Esophagus squamous epithelium (tissue), 4 donors: ENCODE measurements at regions not wholly inside any gene's neighbourhood (a gene's known extent, or its start where the extent isn't known, plus 50 kb on each side); places are given as distances from the start of the nearest gene placed in this dataset.

Experiments used
- POLR2A ChIP-seq, 4 donors: fragments of 450-650 bp; IDR thresholded peaks; one replicate each; pipeline ENCODE4 v1.6.1; 2017; ENCODE audit warnings: antibody characterized with exemption in 4 of 4, mild to moderate bottlenecking in 4 of 4, moderate library complexity in 3 of 4
- TF ChIP-seq, protein P1 (sequence below), 6 experiments: fragments of 450-650 bp in 4 of 6; fragments of 200-600 bp in 2 of 6; sonication (generic) in 2 of 6; IDR thresholded peaks; one replicate each; pipeline ENCODE4 v1.5.1; 2016 to 2019; ENCODE audit warnings: antibody characterized with exemption in 6 of 6, mild to moderate bottlenecking in 4 of 6, moderate library complexity in 4 of 6

DNA sequence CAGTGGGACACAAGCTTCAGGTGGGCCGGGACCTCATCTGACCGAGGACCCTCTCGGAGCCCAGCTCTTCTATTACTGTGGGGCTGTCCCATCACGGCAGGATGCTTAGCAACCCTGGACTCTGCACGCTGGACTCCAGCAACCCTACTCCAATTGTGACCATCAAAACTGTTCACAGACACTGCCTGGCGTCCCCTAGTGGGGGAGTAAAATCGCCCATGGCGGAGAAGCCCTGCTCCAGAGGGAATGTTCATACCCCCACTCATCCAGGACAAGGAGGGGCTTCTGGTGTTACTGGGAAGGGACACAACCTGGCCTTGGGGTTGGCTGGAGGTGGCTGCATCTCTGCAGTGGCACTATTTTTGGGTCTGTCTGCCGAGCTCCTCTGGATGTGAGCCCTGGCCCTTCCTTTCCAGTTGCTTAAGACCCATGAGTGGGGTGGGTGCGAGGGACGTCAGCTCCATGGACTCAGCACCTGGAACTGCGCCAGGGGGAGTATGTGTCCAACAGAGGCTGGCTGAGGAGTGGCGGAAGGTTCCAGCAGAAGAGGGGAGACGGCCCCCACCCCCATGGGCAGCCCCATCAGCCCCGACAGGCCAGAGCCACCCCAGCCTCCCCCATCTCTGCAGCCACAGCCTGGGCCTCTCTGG, 103.8 kb downstream of the RFLNA start:
- TF ChIP-seq, protein P1, sequence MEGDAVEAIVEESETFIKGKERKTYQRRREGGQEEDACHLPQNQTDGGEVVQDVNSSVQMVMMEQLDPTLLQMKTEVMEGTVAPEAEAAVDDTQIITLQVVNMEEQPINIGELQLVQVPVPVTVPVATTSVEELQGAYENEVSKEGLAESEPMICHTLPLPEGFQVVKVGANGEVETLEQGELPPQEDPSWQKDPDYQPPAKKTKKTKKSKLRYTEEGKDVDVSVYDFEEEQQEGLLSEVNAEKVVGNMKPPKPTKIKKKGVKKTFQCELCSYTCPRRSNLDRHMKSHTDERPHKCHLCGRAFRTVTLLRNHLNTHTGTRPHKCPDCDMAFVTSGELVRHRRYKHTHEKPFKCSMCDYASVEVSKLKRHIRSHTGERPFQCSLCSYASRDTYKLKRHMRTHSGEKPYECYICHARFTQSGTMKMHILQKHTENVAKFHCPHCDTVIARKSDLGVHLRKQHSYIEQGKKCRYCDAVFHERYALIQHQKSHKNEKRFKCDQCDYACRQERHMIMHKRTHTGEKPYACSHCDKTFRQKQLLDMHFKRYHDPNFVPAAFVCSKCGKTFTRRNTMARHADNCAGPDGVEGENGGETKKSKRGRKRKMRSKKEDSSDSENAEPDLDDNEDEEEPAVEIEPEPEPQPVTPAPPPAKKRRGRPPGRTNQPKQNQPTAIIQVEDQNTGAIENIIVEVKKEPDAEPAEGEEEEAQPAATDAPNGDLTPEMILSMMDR (IDR thresholded peaks at IDR 0.05), result no peak
- TF ChIP-seq POLR2A (IDR thresholded peaks at IDR 0.05), result no peak
